Fibroblast of skin of left quadriceps (primary cell): ENCODE measurements at regions not wholly inside any gene's neighbourhood (a gene's known extent, or its start where the extent isn't known, plus 50 kb on each side); places are given as distances from the start of the nearest gene placed in this dataset.

ENCODE experiments used
- DNase-seq, 2 experiments: peaks; one replicate each; pipeline ENCODE4 v3.0.0-alpha.2; 2013; ENCODE audit warnings: low read depth in 2 of 2

- DNase-seq, result no peak
Measured at GRCh38 chr13:59346999-59347723, 816.6 kb downstream of the DIAPH3 start.

- DNase-seq, result no peak
Measured at GRCh38 chr13:59348617-59349016, 815.1 kb downstream of the DIAPH3 start.

GRCh38 chr13:59352600-59352999, 811.1 kb downstream of the DIAPH3 start:
- no peak for DNase-seq

- no peak for DNase-seq
Measured at GRCh38 chr13:59354665-59355369, 808.9 kb downstream of the DIAPH3 start.

- DNase-seq, result peak; percentile 29
Measured at GRCh38 chr13:59356607-59357006, 807.1 kb downstream of the DIAPH3 start.

- no peak for DNase-seq
Measured at GRCh38 chr13:59358014-59358413, 805.7 kb downstream of the DIAPH3 start.

- no peak for DNase-seq
Measured at GRCh38 chr13:59360108-59360507, 803.6 kb downstream of the DIAPH3 start.

- no peak for DNase-seq
Measured at GRCh38 chr13:59360916-59361315, 802.8 kb downstream of the DIAPH3 start.

GRCh38 chr13:59363313-59363712, 800.4 kb downstream of the DIAPH3 start:
- no peak for DNase-seq

GRCh38 chr13:59363947-59364346, 799.8 kb downstream of the DIAPH3 start:
- no peak for DNase-seq

- no peak for DNase-seq
Measured at GRCh38 chr13:59364641-59365085, 799.1 kb downstream of the DIAPH3 start.

- DNase-seq, result no peak
Measured at GRCh38 chr13:59367467-59367866, 796.3 kb downstream of the DIAPH3 start.

- no peak for DNase-seq
Measured at GRCh38 chr13:59367904-59368303, 795.8 kb downstream of the DIAPH3 start.

- no peak for DNase-seq
Measured at GRCh38 chr13:59368693-59369092, 795.0 kb downstream of the DIAPH3 start.

- no peak for DNase-seq
Measured at GRCh38 chr13:59371229-59371628, 792.5 kb downstream of the DIAPH3 start.

- no peak for DNase-seq
Measured at GRCh38 chr13:59373341-59373740, 790.4 kb downstream of the DIAPH3 start.

- DNase-seq, result no peak
Measured at GRCh38 chr13:59374691-59375090, 789.0 kb downstream of the DIAPH3 start.

GRCh38 chr13:59384154-59384553, 779.6 kb downstream of the DIAPH3 start:
- DNase-seq, result no peak

GRCh38 chr13:59391696-59392095, 772.0 kb downstream of the DIAPH3 start:
- peak; percentile 53 to 56 for DNase-seq

GRCh38 chr13:59392328-59392727, 771.4 kb downstream of the DIAPH3 start:
- no peak for DNase-seq

GRCh38 chr13:59394496-59394895, 769.2 kb downstream of the DIAPH3 start:
- DNase-seq, result no peak

GRCh38 chr13:59398127-59398526, 765.6 kb downstream of the DIAPH3 start:
- DNase-seq, result no peak

GRCh38 chr13:59398661-59399060, 765.1 kb downstream of the DIAPH3 start:
- no peak for DNase-seq
